GM12873 (cell line): ENCODE measurements at regions not wholly inside any gene's neighbourhood (a gene's known extent, or its start where the extent isn't known, plus 50 kb on each side); places are given as distances from the start of the nearest gene placed in this dataset.

Experiments used
- CTCF ChIP-seq: IDR thresholded peaks from 2 replicates; pipeline ENCODE4 v1.5.1; 2012; ENCODE audit warnings: low read depth, mild to moderate bottlenecking, moderate library complexity, low read length, control low read depth; ENCODE audit not compliant: insufficient read depth; ENCODE audit errors: missing control alignments

- TF ChIP-seq CTCF: no peak
Measured at GRCh38 chr7:156180451-156181229, 368.4 kb upstream of the SHH start.

- no peak for TF ChIP-seq CTCF
Measured at GRCh38 chr7:156179872-156180390, 367.7 kb upstream of the SHH start.

- TF ChIP-seq CTCF: no peak
Measured at GRCh38 chr7:156178857-156179256, 366.6 kb upstream of the SHH start.

- TF ChIP-seq CTCF: no peak
Measured at GRCh38 chr7:156178214-156178613, 366.0 kb upstream of the SHH start.

- no peak for TF ChIP-seq CTCF
Measured at GRCh38 chr7:156177422-156178055, 365.3 kb upstream of the SHH start.

- TF ChIP-seq CTCF: no peak
Measured at GRCh38 chr7:156176039-156176438, 363.8 kb upstream of the SHH start.

- no peak for TF ChIP-seq CTCF
Measured at GRCh38 chr7:156175003-156175402, 362.7 kb upstream of the SHH start.
